Endothelial cell of umbilical vein (primary cell): ENCODE measurements at regions not wholly inside any gene's neighbourhood (a gene's known extent, or its start where the extent isn't known, plus 50 kb on each side); places are given as distances from the start of the nearest gene placed in this dataset.

ENCODE experiments used
- BruUV-seq: library from RNA; stranded (reverse); fragments of 400-500 nt; replicated peaks from 2 replicates; lab custom pipeline; 2021; lab: Mats Ljungman, UMichigan
- CTCF ChIA-PET: fragments of 300-600, 350-600 bp; sonication (Branson Sonifier 250); formaldehyde crosslinking; loops from one replicate; lab custom pipeline; 2021; ENCODE audit warnings: antibody characterized with exemption, inconsistent platforms; lab: Charles Lee
- POLR2A ChIA-PET: fragments of 300-600, 350-600 bp; sonication (Branson Sonifier 250); formaldehyde crosslinking; loops from one replicate; lab custom pipeline; 2021; ENCODE audit warnings: antibody characterized with exemption, inconsistent platforms; lab: Charles Lee
- DNase-seq: peaks from one replicate; pipeline ENCODE4 v3.0.0-alpha.2; 2011; ENCODE audit warnings: low read depth, low spot score
- FAIRE-seq: peaks from 2 replicates; lab custom pipeline; 2011; peaks lifted over from hg19 to GRCh38; lab: Jason Lieb, UNC
- H2AFZ ChIP-seq: 2 replicates; pipeline ENCODE4 v1.6.0; 2012; ENCODE audit warnings: low read depth, low read length, control low read depth, inconsistent platforms
- H3K27ac ChIP-seq: 2 replicates; pipeline ENCODE4 v1.5.1; 2011; ENCODE audit warnings: low read depth, mild to moderate bottlenecking, control low read depth, low read length, moderate library complexity; ENCODE audit not compliant: insufficient read depth
- H3K27me3 ChIP-seq, 2 experiments: 2 replicates each; pipeline versions ENCODE4 v1.6.0 to v1.6.1; 2011; ENCODE audit warnings: low read length in 2 of 2, mixed read lengths in 1 of 2; ENCODE audit not compliant: control insufficient read depth in 2 of 2, insufficient read depth in 2 of 2
- H3K36me3 ChIP-seq, 2 experiments: 2 replicates in 1 of 2; 3 replicates in 1 of 2; pipeline ENCODE4 v1.5.1; 2011; ENCODE audit warnings: low read length in 2 of 2, mild to moderate bottlenecking in 1 of 2, moderate library complexity in 1 of 2; ENCODE audit not compliant: control insufficient read depth in 2 of 2, insufficient read depth in 2 of 2; ENCODE audit errors: extremely low read depth in 1 of 2
- H3K4me1 ChIP-seq: 3 replicates; pipeline ENCODE4 v1.5.1; 2011; ENCODE audit warnings: mild to moderate bottlenecking, low read length; ENCODE audit not compliant: control insufficient read depth, insufficient read depth; ENCODE audit errors: extremely low read depth
- H3K4me2 ChIP-seq: 2 replicates; pipeline ENCODE4 v1.6.1; 2011; ENCODE audit warnings: low read length, control low read depth, mixed read lengths; ENCODE audit not compliant: insufficient read depth
- H3K4me3 ChIP-seq, 3 experiments: fragments of 200-600 bp in 1 of 3; sonication (generic), shearing (Covaris generic) in 1 of 3; replicated peaks in 1 of 3; 2 replicates each; pipeline ENCODE4 v1.5.1; 2011 to 2016; ENCODE audit warnings: control low read depth in 3 of 3, low read length in 3 of 3, mild to moderate bottlenecking in 2 of 3, inconsistent platforms in 1 of 3, low read depth in 1 of 3, moderate library complexity in 1 of 3; ENCODE audit not compliant: insufficient read depth in 1 of 3
- H3K79me2 ChIP-seq: 2 replicates; pipeline ENCODE4 v1.6.0; 2012; ENCODE audit warnings: low read length, inconsistent platforms; ENCODE audit not compliant: control insufficient read depth, insufficient read depth
- H3K9ac ChIP-seq: replicated peaks from 2 replicates; pipeline ENCODE3; 2011; ENCODE audit warnings: low read length, control low read depth; ENCODE audit not compliant: insufficient read depth; ENCODE audit errors: extremely low read depth
- H3K9me1 ChIP-seq: replicated peaks from 3 replicates; pipeline ENCODE4 v1.6.0; 2011; ENCODE audit warnings: mild to moderate bottlenecking, low read length; ENCODE audit not compliant: control insufficient read depth, insufficient read depth; ENCODE audit errors: extremely low read depth
- H3K9me3 ChIP-seq: replicated peaks from 2 replicates; pipeline ENCODE4 v1.5.1; 2012; ENCODE audit warnings: low read length, inconsistent platforms; ENCODE audit not compliant: control insufficient read depth, insufficient read depth
- H4K20me1 ChIP-seq: replicated peaks from 2 replicates; pipeline ENCODE3; 2011; ENCODE audit warnings: mild to moderate bottlenecking, low read length; ENCODE audit not compliant: control insufficient read depth, insufficient read depth; ENCODE audit errors: extremely low read depth
- EZH2 ChIP-seq: IDR thresholded peaks from 2 replicates; pipeline ENCODE4 v1.6.1; 2012; ENCODE audit warnings: borderline replicate concordance, low read depth, mild to moderate bottlenecking, moderate library complexity, low read length, inconsistent platforms; ENCODE audit not compliant: severe bottlenecking
- FOS ChIP-seq: IDR thresholded peaks from 2 replicates; pipeline ENCODE4 v1.6.1; 2011; ENCODE audit warnings: mild to moderate bottlenecking, low read length, moderate library complexity, borderline replicate concordance; ENCODE audit not compliant: insufficient read depth
- GATA2 ChIP-seq: IDR thresholded peaks from 2 replicates; pipeline ENCODE4 v1.7.0; 2011; ENCODE audit warnings: low read depth, mild to moderate bottlenecking, moderate library complexity, mixed read lengths, low read length; ENCODE audit not compliant: insufficient read length, insufficient read depth
- JUN ChIP-seq: IDR thresholded peaks from 2 replicates; pipeline ENCODE4 v1.6.1; 2011; ENCODE audit warnings: borderline replicate concordance, low read depth; ENCODE audit not compliant: insufficient read length, insufficient read depth
- MYC ChIP-seq: IDR thresholded peaks from one replicate; pipeline ENCODE4 v1.6.1; 2011; ENCODE audit warnings: mild to moderate bottlenecking, low read depth, low read length
- POLR2A ChIP-seq: IDR thresholded peaks from 2 replicates; pipeline ENCODE4 v1.6.1; 2012; ENCODE audit warnings: low read depth, mild to moderate bottlenecking, control low read depth, low read length
- POLR2AphosphoS5 ChIP-seq: IDR thresholded peaks from 2 replicates; pipeline ENCODE4 v1.6.1; 2012; ENCODE audit warnings: low read depth, mild to moderate bottlenecking, control low read depth, low read length, moderate library complexity; ENCODE audit not compliant: insufficient read depth
- dilution Hi-C: fragments of 300-500 bp; cut with MboI; formaldehyde crosslinking; loops from one replicate; pipeline ENCODE4 v1.15.0; 2019; ENCODE audit warnings: low sequenced_read_pairs; ENCODE audit not compliant: extremely low pct_ligation_motif_present
- intact Hi-C: fragments of 100-400 bp; cut with micrococcal nuclease; formaldehyde crosslinking; loops from one replicate; pipeline ENCODE4 v1.10.0; 2022
- TF ChIP-seq, protein P1 (sequence below), 2 donors: IDR thresholded peaks; 1 replicate in 1 of 2; 2 replicates in 1 of 2; pipeline ENCODE4 v1.5.1; 2011; ENCODE audit warnings: low read length in 2 of 2, mild to moderate bottlenecking in 2 of 2, moderate library complexity in 2 of 2, control low read depth in 1 of 2, inconsistent platforms in 1 of 2, low read depth in 1 of 2; ENCODE audit not compliant: insufficient read depth in 1 of 2; ENCODE audit errors: extremely low read depth in 1 of 2
- TF ChIP-seq, protein P2 (sequence below): IDR thresholded peaks from 2 replicates; pipeline ENCODE4 v1.6.1; 2011; ENCODE audit not compliant: insufficient read depth, insufficient read length

DNA sequence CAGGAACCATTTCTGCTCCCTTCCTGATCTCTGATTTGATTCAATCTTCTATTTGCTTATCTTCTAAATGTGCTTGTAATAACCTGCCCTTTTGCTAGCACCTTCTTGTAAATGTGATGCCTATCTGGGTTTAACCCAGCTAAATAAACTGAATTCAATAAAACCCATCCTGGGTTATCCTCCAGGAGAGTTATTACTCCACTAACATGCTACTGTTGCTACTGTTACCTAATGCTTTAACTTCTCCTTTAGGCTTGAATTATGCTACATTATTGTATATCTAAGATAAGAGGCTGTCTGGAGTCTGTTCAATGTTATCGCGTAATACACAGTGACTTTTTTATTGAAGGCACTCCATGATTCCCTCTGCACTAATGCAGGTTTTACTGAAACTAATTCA is 206.5 kb upstream of the CTAGE1 start:
- Histone ChIP-seq H3K9me3 (no peaks in the 10 kb centered on the region), H3K9ac (no peak overlapping the region), H3K9me1 (no peaks in the 10 kb centered on the region), H3K27ac (no peak overlapping the region), H3K79me2 (no peaks in the 10 kb centered on the region), H3K4me2 (no peak overlapping the region), H3K27me3 (peaks cover 2 to 7% of the 10 kb centered on the region in 2 experiments), H3K4me3 (no peak overlapping the region), H3K36me3 (no peaks in the 10 kb centered on the region), H2AFZ (no peak overlapping the region), H4K20me1 (no peaks in the 10 kb centered on the region), H3K4me1 (no peaks in the 10 kb centered on the region)
- ChIA-PET POLR2A (no interaction called here), CTCF (no interaction called here)
- dilution Hi-C loops (no loop called here), intact Hi-C loops (no loop called here)
- no TSS peak for BruUV-seq
- no peak for FAIRE-seq
- DNase-seq = no peak
- no peak for TF ChIP-seq POLR2A
- no peak for TF ChIP-seq EZH2
- TF ChIP-seq JUN = no peak
- TF ChIP-seq, protein P1, sequence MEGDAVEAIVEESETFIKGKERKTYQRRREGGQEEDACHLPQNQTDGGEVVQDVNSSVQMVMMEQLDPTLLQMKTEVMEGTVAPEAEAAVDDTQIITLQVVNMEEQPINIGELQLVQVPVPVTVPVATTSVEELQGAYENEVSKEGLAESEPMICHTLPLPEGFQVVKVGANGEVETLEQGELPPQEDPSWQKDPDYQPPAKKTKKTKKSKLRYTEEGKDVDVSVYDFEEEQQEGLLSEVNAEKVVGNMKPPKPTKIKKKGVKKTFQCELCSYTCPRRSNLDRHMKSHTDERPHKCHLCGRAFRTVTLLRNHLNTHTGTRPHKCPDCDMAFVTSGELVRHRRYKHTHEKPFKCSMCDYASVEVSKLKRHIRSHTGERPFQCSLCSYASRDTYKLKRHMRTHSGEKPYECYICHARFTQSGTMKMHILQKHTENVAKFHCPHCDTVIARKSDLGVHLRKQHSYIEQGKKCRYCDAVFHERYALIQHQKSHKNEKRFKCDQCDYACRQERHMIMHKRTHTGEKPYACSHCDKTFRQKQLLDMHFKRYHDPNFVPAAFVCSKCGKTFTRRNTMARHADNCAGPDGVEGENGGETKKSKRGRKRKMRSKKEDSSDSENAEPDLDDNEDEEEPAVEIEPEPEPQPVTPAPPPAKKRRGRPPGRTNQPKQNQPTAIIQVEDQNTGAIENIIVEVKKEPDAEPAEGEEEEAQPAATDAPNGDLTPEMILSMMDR (IDR thresholded peaks at IDR 0.05; ENCODE audit: extremely low read depth in 1 of 2, insufficient read depth in 1 of 2, low read depth in 1 of 2, low read length in 2 of 2) = no peak
- TF ChIP-seq MYC = no peak
- no peak for TF ChIP-seq POLR2AphosphoS5
- TF ChIP-seq FOS = no peak
- TF ChIP-seq, protein P2, sequence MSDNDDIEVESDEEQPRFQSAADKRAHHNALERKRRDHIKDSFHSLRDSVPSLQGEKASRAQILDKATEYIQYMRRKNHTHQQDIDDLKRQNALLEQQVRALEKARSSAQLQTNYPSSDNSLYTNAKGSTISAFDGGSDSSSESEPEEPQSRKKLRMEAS = no peak
- no peak for TF ChIP-seq GATA2
